ENCODE measurements at regions not wholly inside any gene's neighbourhood (a gene's known extent, or its start where the extent isn't known, plus 50 kb on each side); places are given as distances from the start of the nearest gene placed in this dataset.

GRCh38 chr10:33066558-33067236 lies 108.7 kb upstream of the ITGB1 start:
- no peak overlapping the region for H3K4me3 ChIP-seq (replicated peaks in 1 of 2; ENCODE audit: low read depth in 2 of 2, low read length in 2 of 2)
- TF ChIP-seq, protein P1, sequence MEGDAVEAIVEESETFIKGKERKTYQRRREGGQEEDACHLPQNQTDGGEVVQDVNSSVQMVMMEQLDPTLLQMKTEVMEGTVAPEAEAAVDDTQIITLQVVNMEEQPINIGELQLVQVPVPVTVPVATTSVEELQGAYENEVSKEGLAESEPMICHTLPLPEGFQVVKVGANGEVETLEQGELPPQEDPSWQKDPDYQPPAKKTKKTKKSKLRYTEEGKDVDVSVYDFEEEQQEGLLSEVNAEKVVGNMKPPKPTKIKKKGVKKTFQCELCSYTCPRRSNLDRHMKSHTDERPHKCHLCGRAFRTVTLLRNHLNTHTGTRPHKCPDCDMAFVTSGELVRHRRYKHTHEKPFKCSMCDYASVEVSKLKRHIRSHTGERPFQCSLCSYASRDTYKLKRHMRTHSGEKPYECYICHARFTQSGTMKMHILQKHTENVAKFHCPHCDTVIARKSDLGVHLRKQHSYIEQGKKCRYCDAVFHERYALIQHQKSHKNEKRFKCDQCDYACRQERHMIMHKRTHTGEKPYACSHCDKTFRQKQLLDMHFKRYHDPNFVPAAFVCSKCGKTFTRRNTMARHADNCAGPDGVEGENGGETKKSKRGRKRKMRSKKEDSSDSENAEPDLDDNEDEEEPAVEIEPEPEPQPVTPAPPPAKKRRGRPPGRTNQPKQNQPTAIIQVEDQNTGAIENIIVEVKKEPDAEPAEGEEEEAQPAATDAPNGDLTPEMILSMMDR (IDR thresholded peaks at IDR 0.05; ENCODE audit: low read depth, low read length) = peak; percentile 25

GRCh38 chr10:33065111-33065510 lies 107.1 kb upstream of the ITGB1 start:
- no peak overlapping the region for H3K4me3 ChIP-seq (replicated peaks in 1 of 2; ENCODE audit: low read depth in 2 of 2, low read length in 2 of 2)
- no peak for DNase-seq (ENCODE audit: low read depth in 2 of 2)
- TF ChIP-seq, protein P1 (IDR thresholded peaks at IDR 0.05; ENCODE audit: low read depth, low read length) = no peak

More at GRCh38 chr10:33066558-33067236, 108.7 kb upstream of the ITGB1 start:
- peak; percentile 79 to 87 for DNase-seq (ENCODE audit: low read depth in 2 of 2)

GRCh38 chr10:33064706-33065105 lies 106.7 kb upstream of the ITGB1 start:
- TF ChIP-seq, protein P1 (IDR thresholded peaks at IDR 0.05; ENCODE audit: low read depth, low read length) = no peak
- H3K4me3 ChIP-seq (replicated peaks in 1 of 2; ENCODE audit: low read depth in 2 of 2, low read length in 2 of 2) = no peak overlapping the region
- DNase-seq (ENCODE audit: low read depth in 2 of 2) = peak in 1 of 2 donors; percentile 75

GRCh38 chr10:33057620-33058019 lies 99.6 kb upstream of the ITGB1 start:
- TF ChIP-seq, protein P1 (IDR thresholded peaks at IDR 0.05; ENCODE audit: low read depth, low read length) = no peak
- no peak for DNase-seq (ENCODE audit: low read depth in 2 of 2)
- H3K4me3 ChIP-seq (replicated peaks in 1 of 2; ENCODE audit: low read depth in 2 of 2, low read length in 2 of 2) = no peak overlapping the region

DNA sequence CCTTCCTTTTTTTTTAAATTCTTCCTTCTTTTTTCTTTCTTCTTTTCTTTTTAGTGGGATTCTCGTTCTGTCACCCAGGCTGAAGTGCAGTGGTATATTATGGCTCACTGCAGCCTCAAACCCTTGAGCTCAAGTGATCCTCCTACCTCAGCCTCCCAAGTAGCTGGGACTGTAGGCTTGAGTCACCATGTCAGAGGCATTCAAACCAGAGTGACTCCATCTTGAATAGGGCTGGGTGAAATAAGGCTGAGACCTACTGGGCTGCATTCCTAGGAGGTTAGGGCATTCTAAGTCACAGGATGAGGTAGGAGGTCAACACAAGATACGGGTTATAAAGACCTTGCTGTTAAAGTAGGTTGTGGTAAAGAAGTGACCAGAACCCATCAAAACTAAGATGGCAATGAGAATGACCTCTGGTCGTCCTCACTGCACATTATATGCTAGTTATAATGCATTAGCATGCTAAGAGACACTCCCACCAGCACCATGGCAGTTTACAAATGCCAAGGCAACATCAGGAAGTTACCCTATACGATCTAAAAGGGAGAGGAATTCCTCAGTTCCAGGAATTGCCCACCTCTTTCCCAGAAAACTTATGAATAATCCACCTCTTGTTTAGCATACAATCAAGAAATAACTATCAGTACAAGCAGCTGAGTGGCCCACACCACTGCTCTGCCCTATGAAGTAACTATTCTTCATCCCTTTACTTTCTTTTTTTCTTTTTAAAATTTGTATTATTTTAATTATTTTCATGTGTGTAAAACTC lies 99.0 kb upstream of the ITGB1 start:
- TF ChIP-seq, protein P1 (IDR thresholded peaks at IDR 0.05; ENCODE audit: low read depth, low read length) = no peak
- no peak overlapping the region for H3K4me3 ChIP-seq (replicated peaks in 1 of 2; ENCODE audit: low read depth in 2 of 2, low read length in 2 of 2)
- no peak for DNase-seq (ENCODE audit: low read depth in 2 of 2)

DNA sequence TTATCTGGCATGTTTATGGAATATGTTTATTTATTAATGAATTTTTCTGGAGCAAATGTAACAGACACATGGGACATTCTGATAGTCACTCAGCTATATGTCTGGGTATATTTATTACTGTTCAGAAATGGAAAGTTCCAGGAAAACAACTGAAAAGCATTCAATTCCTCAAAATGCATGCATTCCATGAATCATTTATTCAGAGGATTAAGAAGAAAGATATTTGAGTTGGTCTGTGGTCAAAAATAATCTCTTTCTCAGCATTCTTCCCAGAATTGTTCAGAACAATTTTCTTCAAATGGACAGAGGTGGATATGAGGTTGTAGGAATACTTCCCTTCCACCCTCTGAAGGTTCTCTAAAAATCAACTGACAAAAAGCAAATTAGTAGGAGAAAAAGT lies 97.6 kb upstream of the ITGB1 start:
- no peak overlapping the region for H3K4me3 ChIP-seq (replicated peaks in 1 of 2; ENCODE audit: low read depth in 2 of 2, low read length in 2 of 2)
- TF ChIP-seq, protein P1 (IDR thresholded peaks at IDR 0.05; ENCODE audit: low read depth, low read length) = no peak
- peak; percentile 43 to 60 for DNase-seq (ENCODE audit: low read depth in 2 of 2)

All from cardiac fibroblast (primary cell).